Epithelial cell of proximal tubule (primary cell): ENCODE measurements at regions not wholly inside any gene's neighbourhood (a gene's known extent, or its start where the extent isn't known, plus 50 kb on each side); places are given as distances from the start of the nearest gene placed in this dataset.

Source experiments
- DNase-seq: peaks from one replicate; pipeline ENCODE4 v3.0.0-alpha.2; 2011; ENCODE audit warnings: low read depth
- H3K4me3 ChIP-seq: 2 replicates; pipeline ENCODE4 v1.5.1; 2011; ENCODE audit warnings: low read depth, mild to moderate bottlenecking, low read length
- TF ChIP-seq, protein P1 (sequence below): conservative IDR thresholded peaks from 2 replicates; pipeline ENCODE4 v1.5.1; 2012; ENCODE audit warnings: low read depth, mild to moderate bottlenecking, low read length

GRCh38 chr3:46086986-46087385, 59.7 kb upstream of the XCR1 start:
- TF ChIP-seq, protein P1, sequence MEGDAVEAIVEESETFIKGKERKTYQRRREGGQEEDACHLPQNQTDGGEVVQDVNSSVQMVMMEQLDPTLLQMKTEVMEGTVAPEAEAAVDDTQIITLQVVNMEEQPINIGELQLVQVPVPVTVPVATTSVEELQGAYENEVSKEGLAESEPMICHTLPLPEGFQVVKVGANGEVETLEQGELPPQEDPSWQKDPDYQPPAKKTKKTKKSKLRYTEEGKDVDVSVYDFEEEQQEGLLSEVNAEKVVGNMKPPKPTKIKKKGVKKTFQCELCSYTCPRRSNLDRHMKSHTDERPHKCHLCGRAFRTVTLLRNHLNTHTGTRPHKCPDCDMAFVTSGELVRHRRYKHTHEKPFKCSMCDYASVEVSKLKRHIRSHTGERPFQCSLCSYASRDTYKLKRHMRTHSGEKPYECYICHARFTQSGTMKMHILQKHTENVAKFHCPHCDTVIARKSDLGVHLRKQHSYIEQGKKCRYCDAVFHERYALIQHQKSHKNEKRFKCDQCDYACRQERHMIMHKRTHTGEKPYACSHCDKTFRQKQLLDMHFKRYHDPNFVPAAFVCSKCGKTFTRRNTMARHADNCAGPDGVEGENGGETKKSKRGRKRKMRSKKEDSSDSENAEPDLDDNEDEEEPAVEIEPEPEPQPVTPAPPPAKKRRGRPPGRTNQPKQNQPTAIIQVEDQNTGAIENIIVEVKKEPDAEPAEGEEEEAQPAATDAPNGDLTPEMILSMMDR = no peak
- DNase-seq = no peak
- no peak overlapping the region for H3K4me3 ChIP-seq

DNA sequence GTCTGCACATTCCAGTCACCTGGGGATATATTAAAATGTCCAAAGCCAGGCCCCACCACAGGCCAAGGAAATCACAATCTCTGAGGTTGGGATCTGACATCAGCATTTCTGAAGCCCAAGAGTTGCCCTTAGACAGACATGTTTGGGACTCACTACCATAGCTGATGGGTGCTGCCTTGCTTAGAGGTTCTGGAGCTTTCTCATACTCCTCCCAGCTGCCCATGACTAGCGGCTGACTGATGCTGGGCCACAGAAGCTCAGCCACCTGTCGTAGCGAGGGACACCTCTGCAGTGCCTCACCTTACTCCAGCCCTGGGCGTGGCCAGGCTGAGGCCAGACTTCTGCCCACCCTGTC, 58.8 kb upstream of the XCR1 start:
- TF ChIP-seq, protein P1 = no peak
- H3K4me3 ChIP-seq = no peak overlapping the region
- DNase-seq = no peak

DNA sequence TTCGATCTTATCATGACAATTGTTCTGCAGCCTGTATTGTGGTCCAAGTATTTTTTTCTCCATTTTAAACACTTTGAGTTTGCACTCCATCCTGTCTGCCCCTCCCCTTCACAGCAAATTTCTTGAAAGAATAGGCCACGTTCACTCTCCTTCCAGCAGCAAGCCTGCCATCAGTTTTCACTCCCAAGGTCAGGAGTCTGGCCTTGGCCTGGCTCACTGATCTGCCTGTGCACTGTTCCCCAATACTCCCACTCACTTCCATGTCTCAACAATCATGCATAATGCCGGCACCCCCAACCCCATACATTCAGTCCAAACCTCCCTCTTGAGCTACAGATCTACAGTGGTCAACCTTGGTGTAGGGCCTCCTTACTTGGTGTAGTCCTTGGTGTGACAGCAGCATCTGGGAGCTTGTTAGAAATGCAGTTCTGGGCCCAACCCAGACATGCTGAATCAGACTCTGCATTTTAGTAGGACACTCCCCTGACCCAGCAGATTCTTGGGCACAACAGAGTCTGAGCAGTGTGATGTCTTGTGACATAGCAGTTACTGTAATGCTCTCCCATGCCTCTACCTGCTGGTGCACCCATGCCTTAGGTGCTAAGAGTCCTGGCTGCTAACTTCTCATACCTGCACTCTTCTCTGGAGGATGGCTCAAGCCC, 58.3 kb upstream of the XCR1 start:
- no peak for DNase-seq
- no peak overlapping the region for H3K4me3 ChIP-seq
- TF ChIP-seq, protein P1 = no peak

- H3K4me3 ChIP-seq = no peak overlapping the region
Measured at GRCh38 chr3:46083956-46084355, 56.7 kb upstream of the XCR1 start.

DNA sequence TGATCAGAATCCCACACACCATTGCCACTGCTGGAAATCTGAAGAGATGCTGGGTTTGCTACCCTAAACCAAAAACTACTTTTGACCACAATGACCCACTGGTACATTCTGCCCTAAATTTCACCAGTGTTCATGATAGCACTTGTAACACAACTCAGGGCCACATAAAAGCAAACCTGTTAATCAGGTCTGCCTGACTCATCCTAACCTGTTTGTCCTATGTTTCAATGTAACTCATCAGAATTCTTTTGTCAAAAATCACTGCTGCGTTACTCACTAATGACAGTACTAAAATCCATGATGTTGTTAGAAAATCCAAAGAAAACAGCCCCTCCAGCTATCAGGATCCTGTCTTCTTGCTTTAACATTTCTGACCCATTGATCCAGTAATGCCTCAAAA, 55.6 kb upstream of the XCR1 start:
- TF ChIP-seq, protein P1 = no peak
- H3K4me3 ChIP-seq = no peak overlapping the region
- no peak for DNase-seq

More at GRCh38 chr3:46083956-46084355, 56.7 kb upstream of the XCR1 start:
- DNase-seq = no peak
- TF ChIP-seq, protein P1 = no peak

DNA sequence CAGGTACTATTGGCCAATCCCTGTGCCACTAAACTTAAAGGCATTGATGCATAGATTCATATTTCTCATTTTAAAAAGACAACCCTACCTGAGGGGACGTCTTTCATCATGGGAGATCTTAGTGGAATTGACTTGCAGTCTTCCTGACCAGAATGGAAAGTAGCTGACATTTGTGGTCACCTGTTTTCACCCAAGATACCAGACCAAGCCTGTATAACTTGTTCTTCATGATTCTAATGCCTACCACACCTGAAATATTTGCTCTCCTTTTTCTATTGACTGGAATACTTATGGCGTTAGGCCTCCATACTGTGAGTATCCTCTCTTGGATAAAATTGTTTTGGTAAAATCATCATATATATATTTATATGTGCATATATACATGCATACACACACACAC, 54.7 kb upstream of the XCR1 start:
- TF ChIP-seq, protein P1 = no peak
- H3K4me3 ChIP-seq = no peak overlapping the region
- no peak for DNase-seq

GRCh38 chr3:46080969-46081345, 53.7 kb upstream of the XCR1 start:
- TF ChIP-seq, protein P1 = no peak
- no peak for DNase-seq
- H3K4me3 ChIP-seq = no peak overlapping the region
